A549 (cell line): ENCODE measurements at regions not wholly inside any gene's neighbourhood (a gene's known extent, or its start where the extent isn't known, plus 50 kb on each side); places are given as distances from the start of the nearest gene placed in this dataset.

Source experiments
- ATAC-seq, 2 experiments: fragments of 200-7000 bp in 1 of 2; fragments of >200 bp in 1 of 2; cut with Nextera tagmentation in 1 of 2; cut with Tn5 transposase in 1 of 2; 3 replicates each; pipeline versions ENCODE4 v1.8.0 to v1.9.1; 2018 to 2020; ENCODE audit warnings: mild to moderate bottlenecking in 1 of 2, moderate library complexity in 1 of 2
- CTCF ChIA-PET: fragments of 300-600 bp; sonication (Branson Sonifier 250); formaldehyde crosslinking; extraction: SDS; loops from one replicate; lab custom pipeline; 2021; ENCODE audit warnings: antibody characterized with exemption, inconsistent platforms; lab: Yijun Ruan, JAX
- POLR2A ChIA-PET: fragments of 350-600 bp; formaldehyde crosslinking; extraction: SDS; loops from one replicate; lab custom pipeline; 2021; ENCODE audit warnings: antibody characterized with exemption, inconsistent platforms; lab: Yijun Ruan, JAX
- DNase-seq, 2 experiments: peaks; one replicate each; pipeline versions ENCODE4 v3.0.0 to v3.0.0-alpha.2; 2011 to 2016; ENCODE audit warnings: low read depth in 1 of 2, low spot score in 1 of 2
- FAIRE-seq: peaks from 2 replicates; lab custom pipeline; 2011; peaks lifted over from hg19 to GRCh38; lab: Jason Lieb, UNC
- H3K27ac ChIP-seq, 2 experiments: fragments of >200 bp; sonication (Bioruptor Twin); formaldehyde crosslinking; 3 replicates each; pipeline ENCODE4 v1.5.1; 2016 to 2017
- H3K4me1 ChIP-seq: fragments of >200 bp; sonication (Bioruptor Twin); formaldehyde crosslinking; 3 replicates; pipeline ENCODE4 v1.6.1; 2016
- H3K4me2 ChIP-seq: fragments of >200 bp; sonication (Bioruptor Twin); formaldehyde crosslinking; 3 replicates; pipeline ENCODE4 v1.6.1; 2016
- H3K4me3 ChIP-seq: fragments of >200 bp; sonication (Bioruptor Twin); formaldehyde crosslinking; 3 replicates; pipeline ENCODE4 v1.5.1; 2016
- H3K9me3 ChIP-seq: fragments of >200 bp; sonication (Bioruptor Twin); formaldehyde crosslinking; 3 replicates; pipeline ENCODE4 v1.6.1; 2016
- BHLHE40 ChIP-seq: IDR thresholded peaks from 2 replicates; pipeline ENCODE4 v1.6.1; 2012; ENCODE audit warnings: low read depth, low read length, inconsistent platforms
- CBX2 ChIP-seq: fragments of 200-600 bp; sonication (generic); IDR thresholded peaks from 2 replicates; pipeline ENCODE4 v1.6.1; 2016; ENCODE audit warnings: low read depth, mild to moderate bottlenecking, borderline replicate concordance
- CBX8 ChIP-seq: fragments of 200-600 bp; sonication (generic); IDR thresholded peaks from 2 replicates; pipeline ENCODE4 v1.6.1; 2016
- CHD2 ChIP-seq: fragments of 150-350 bp; IDR thresholded peaks from 2 replicates; pipeline ENCODE4 v1.6.1; 2014; ENCODE audit warnings: low read length; ENCODE audit not compliant: partially characterized antibody
- EP300 ChIP-seq, 2 experiments: fragments of >200 bp; sonication (Bioruptor Twin); formaldehyde crosslinking; IDR thresholded peaks; 2 replicates in 1 of 2; 3 replicates in 1 of 2; pipeline ENCODE4 v1.6.1; 2016 to 2017
- GATA3 ChIP-seq: IDR thresholded peaks from 2 replicates; pipeline ENCODE4 v1.6.1; 2012; ENCODE audit warnings: borderline replicate concordance
- HDAC2 ChIP-seq: fragments of 200-600 bp; sonication (generic); IDR thresholded peaks from 2 replicates; pipeline ENCODE4 v1.6.1; 2016
- HEYL ChIP-seq: fragments of 250-450 bp; sonication (Bioruptor Pico); IDR thresholded peaks from 2 replicates; pipeline ENCODE4 v1.8.0; 2021; ENCODE audit warnings: mild to moderate bottlenecking, moderate library complexity
- HOXA7 ChIP-seq: fragments of 250-450 bp; sonication (Bioruptor Pico); IDR thresholded peaks from 2 replicates; pipeline ENCODE4 v1.5.0; 2020; ENCODE audit warnings: mild to moderate bottlenecking, moderate library complexity
- JUN ChIP-seq, 2 experiments: fragments of >200 bp; sonication (Bioruptor Twin); formaldehyde crosslinking; IDR thresholded peaks; 2 replicates in 1 of 2; 3 replicates in 1 of 2; pipeline ENCODE4 v1.6.1; 2016 to 2017
- JUNB ChIP-seq: fragments of >200 bp; sonication (Bioruptor Twin); formaldehyde crosslinking; IDR thresholded peaks from 2 replicates; pipeline ENCODE4 v1.6.1; 2016
- MAZ ChIP-seq: fragments of 150-350 bp; IDR thresholded peaks from 2 replicates; pipeline ENCODE4 v1.6.1; 2014; ENCODE audit warnings: antibody characterized with exemption, low read depth, low read length, borderline replicate concordance
- PHF8 ChIP-seq: fragments of 200-600 bp; sonication (generic); IDR thresholded peaks from 2 replicates; pipeline ENCODE4 v1.6.1; 2016; ENCODE audit warnings: low read depth, mild to moderate bottlenecking, antibody characterized with exemption, moderate library complexity, borderline replicate concordance
- POLR2AphosphoS2 ChIP-seq: conservative IDR thresholded peaks from 2 replicates; pipeline ENCODE4 v1.6.1; 2012; ENCODE audit warnings: low read length, improper control_type of control experiment, inconsistent platforms
- RAD21 ChIP-seq, 2 experiments: fragments of >200 bp in 1 of 2; sonication (Bioruptor Twin) in 1 of 2; formaldehyde crosslinking in 1 of 2; IDR thresholded peaks in 1 of 2; conservative IDR thresholded peaks in 1 of 2; 2 replicates in 1 of 2; 3 replicates in 1 of 2; pipeline ENCODE4 v1.6.1; 2012 to 2018; ENCODE audit warnings: inconsistent platforms in 1 of 2
- RARB ChIP-seq: fragments of 250-450 bp; sonication (Bioruptor Pico); IDR thresholded peaks from 2 replicates; pipeline ENCODE4 v1.8.0; 2021; ENCODE audit warnings: mild to moderate bottlenecking, moderate library complexity
- RFX5 ChIP-seq: fragments of 450-650 bp; IDR thresholded peaks from 2 replicates; pipeline ENCODE4 v1.7.1; 2014; ENCODE audit warnings: antibody characterized with exemption, mild to moderate bottlenecking, moderate library complexity
- SMC3 ChIP-seq: fragments of >200 bp; sonication (Bioruptor Twin); formaldehyde crosslinking; IDR thresholded peaks from 3 replicates; pipeline ENCODE4 v1.6.1; 2018; ENCODE audit warnings: inconsistent platforms
- SREBF2 ChIP-seq: fragments of 450-650 bp; IDR thresholded peaks from 2 replicates; pipeline ENCODE4 v1.6.1; 2014; ENCODE audit warnings: mild to moderate bottlenecking, moderate library complexity
- TP53 ChIP-seq: fragments of 250-450 bp; sonication (Bioruptor Pico); IDR thresholded peaks from 2 replicates; pipeline ENCODE4 v1.5.0; 2021; ENCODE audit warnings: mild to moderate bottlenecking, moderate library complexity
- ZC3H11A ChIP-seq: fragments of 450-650 bp; IDR thresholded peaks from 2 replicates; pipeline ENCODE4 v1.6.1; 2014; ENCODE audit warnings: antibody characterized with exemption, mild to moderate bottlenecking
- ZSCAN20 ChIP-seq: fragments of 250-450 bp; sonication (Bioruptor Pico); IDR thresholded peaks from 2 replicates; pipeline ENCODE4 v1.8.0; 2022; ENCODE audit warnings: mild to moderate bottlenecking, moderate library complexity
- WGBS: methylation state at CpG from one replicate; pipeline ENCODE4 v1.1.6; 2017; ENCODE audit errors: missing lambda C conversion rate; 5-methylcytosine and 5-hydroxymethylcytosine counted together
- TF ChIP-seq, protein P1 (sequence below): fragments of 200-600 bp; sonication (generic); IDR thresholded peaks from 2 replicates; pipeline ENCODE4 v1.6.1; 2016; ENCODE audit warnings: antibody characterized with exemption, mild to moderate bottlenecking, moderate library complexity
- TF ChIP-seq, protein P2 (sequence below): fragments of >200 bp; sonication (Bioruptor Twin); formaldehyde crosslinking; IDR thresholded peaks from 3 replicates; pipeline ENCODE4 v1.6.1; 2016
- TF ChIP-seq, protein P3 (sequence below): fragments of >200 bp; sonication (Bioruptor Twin); formaldehyde crosslinking; IDR thresholded peaks from 3 replicates; pipeline ENCODE4 v1.5.1; 2016
- TF ChIP-seq, protein P4 (sequence below): fragments of 450-650 bp; IDR thresholded peaks from 2 replicates; pipeline ENCODE4 v1.6.1; 2014; ENCODE audit warnings: antibody characterized with exemption
- TF ChIP-seq, protein P5 (sequence below): IDR thresholded peaks from 2 replicates; pipeline ENCODE4 v1.6.1; 2012
- TF ChIP-seq, protein P6 (sequence below): fragments of 250-450 bp; sonication (Bioruptor Pico); IDR thresholded peaks from 2 replicates; pipeline ENCODE4 v1.5.0; 2021; ENCODE audit warnings: mild to moderate bottlenecking, moderate library complexity, borderline replicate concordance
- TF ChIP-seq, protein P7 (sequence below): IDR thresholded peaks from 2 replicates; pipeline ENCODE4 v1.6.1; 2012; ENCODE audit warnings: low read depth, borderline replicate concordance

DNA sequence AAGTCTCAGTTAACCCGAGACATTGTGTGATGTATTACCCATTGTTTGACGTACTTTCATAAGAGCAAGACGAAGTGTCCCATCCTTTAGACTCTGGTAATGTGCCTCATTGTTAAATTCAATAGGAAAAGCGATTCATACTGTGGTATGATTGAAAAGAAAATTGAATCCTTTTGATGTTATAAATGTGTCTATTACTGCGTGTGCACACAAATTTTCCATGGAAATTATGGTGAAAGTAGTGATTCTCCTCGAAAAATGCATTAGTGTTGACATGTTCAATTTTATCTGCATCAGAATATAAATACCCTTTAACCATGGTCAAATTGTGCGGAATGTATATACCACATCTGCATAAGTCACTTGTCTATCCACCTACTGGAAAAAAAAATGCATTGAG is 386.8 kb downstream of the INSC start:
- Histone ChIP-seq H3K9me3 (no peaks in the 10 kb centered on the region), H3K4me1 (no peaks in the 10 kb centered on the region), H3K27ac (no peak overlapping the region), H3K4me2 (no peak overlapping the region), H3K4me3 (no peak overlapping the region)
- POLR2A ChIA-PET = no interaction called here
- ATAC-seq (no peak), FAIRE-seq (no peak), DNase-seq (no peak)
- WGBS = 13% methylated on average over 7 of the region's 7 CpGs
- CTCF ChIA-PET = no interaction called here
- TF ChIP-seq EP300 (IDR thresholded peaks at IDR 0.05) (no peak), RARB (CRISPR knock-in tag) (no peak), CBX8 (no peak), HDAC2 (no peak), PHF8 (no peak), HEYL (no peak), BHLHE40 (no peak), GATA3 (no peak), ZC3H11A (no peak), SREBF2 (no peak), RAD21 (conservative IDR thresholded peaks at IDR 0.05 in 1 of 2, IDR thresholded peaks at IDR 0.05 in 1 of 2) (no peak), JUNB (no peak), CBX2 (no peak)
- TF ChIP-seq, protein P1, sequence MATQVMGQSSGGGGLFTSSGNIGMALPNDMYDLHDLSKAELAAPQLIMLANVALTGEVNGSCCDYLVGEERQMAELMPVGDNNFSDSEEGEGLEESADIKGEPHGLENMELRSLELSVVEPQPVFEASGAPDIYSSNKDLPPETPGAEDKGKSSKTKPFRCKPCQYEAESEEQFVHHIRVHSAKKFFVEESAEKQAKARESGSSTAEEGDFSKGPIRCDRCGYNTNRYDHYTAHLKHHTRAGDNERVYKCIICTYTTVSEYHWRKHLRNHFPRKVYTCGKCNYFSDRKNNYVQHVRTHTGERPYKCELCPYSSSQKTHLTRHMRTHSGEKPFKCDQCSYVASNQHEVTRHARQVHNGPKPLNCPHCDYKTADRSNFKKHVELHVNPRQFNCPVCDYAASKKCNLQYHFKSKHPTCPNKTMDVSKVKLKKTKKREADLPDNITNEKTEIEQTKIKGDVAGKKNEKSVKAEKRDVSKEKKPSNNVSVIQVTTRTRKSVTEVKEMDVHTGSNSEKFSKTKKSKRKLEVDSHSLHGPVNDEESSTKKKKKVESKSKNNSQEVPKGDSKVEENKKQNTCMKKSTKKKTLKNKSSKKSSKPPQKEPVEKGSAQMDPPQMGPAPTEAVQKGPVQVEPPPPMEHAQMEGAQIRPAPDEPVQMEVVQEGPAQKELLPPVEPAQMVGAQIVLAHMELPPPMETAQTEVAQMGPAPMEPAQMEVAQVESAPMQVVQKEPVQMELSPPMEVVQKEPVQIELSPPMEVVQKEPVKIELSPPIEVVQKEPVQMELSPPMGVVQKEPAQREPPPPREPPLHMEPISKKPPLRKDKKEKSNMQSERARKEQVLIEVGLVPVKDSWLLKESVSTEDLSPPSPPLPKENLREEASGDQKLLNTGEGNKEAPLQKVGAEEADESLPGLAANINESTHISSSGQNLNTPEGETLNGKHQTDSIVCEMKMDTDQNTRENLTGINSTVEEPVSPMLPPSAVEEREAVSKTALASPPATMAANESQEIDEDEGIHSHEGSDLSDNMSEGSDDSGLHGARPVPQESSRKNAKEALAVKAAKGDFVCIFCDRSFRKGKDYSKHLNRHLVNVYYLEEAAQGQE = no peak
- TF ChIP-seq, protein P2, sequence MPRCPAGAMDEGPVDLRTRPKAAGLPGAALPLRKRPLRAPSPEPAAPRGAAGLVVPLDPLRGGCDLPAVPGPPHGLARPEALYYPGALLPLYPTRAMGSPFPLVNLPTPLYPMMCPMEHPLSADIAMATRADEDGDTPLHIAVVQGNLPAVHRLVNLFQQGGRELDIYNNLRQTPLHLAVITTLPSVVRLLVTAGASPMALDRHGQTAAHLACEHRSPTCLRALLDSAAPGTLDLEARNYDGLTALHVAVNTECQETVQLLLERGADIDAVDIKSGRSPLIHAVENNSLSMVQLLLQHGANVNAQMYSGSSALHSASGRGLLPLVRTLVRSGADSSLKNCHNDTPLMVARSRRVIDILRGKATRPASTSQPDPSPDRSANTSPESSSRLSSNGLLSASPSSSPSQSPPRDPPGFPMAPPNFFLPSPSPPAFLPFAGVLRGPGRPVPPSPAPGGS = no peak
- TF ChIP-seq, protein P3, sequence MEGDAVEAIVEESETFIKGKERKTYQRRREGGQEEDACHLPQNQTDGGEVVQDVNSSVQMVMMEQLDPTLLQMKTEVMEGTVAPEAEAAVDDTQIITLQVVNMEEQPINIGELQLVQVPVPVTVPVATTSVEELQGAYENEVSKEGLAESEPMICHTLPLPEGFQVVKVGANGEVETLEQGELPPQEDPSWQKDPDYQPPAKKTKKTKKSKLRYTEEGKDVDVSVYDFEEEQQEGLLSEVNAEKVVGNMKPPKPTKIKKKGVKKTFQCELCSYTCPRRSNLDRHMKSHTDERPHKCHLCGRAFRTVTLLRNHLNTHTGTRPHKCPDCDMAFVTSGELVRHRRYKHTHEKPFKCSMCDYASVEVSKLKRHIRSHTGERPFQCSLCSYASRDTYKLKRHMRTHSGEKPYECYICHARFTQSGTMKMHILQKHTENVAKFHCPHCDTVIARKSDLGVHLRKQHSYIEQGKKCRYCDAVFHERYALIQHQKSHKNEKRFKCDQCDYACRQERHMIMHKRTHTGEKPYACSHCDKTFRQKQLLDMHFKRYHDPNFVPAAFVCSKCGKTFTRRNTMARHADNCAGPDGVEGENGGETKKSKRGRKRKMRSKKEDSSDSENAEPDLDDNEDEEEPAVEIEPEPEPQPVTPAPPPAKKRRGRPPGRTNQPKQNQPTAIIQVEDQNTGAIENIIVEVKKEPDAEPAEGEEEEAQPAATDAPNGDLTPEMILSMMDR = no peak

DNA sequence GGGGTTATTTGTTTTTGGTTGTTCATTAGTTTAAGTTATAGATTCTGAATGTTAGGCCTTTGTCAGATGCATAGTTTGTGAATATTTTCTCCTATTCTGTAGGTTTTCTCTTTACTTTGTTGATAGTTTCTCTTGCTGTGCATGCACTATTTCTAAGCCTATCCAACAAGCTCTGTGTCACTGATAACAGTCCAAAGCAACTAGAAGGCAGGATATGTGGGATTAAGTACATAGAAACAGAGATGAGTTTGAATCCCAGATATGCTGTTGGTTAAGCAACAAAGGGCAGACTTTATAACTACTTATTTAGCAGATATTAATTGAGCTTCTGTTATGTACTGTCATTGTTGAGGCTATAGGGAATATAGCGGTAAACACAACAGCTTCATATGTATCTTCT is 390.4 kb downstream of the INSC start:
- Histone ChIP-seq H3K4me2 (no peak overlapping the region), H3K4me1 (no peaks in the 10 kb centered on the region), H3K27ac (no peak overlapping the region), H3K9me3 (no peaks in the 10 kb centered on the region), H3K4me3 (no peak overlapping the region)
- ChIA-PET POLR2A (no interaction called here), CTCF (no interaction called here)
- no peak for FAIRE-seq
- no peak for ATAC-seq
- no peak for DNase-seq
- 72% methylated on average over 1 of the region's 1 CpG for WGBS
- TF ChIP-seq ZSCAN20 (CRISPR knock-in tag) (no peak), MAZ (no peak), POLR2AphosphoS2 (no peak), HOXA7 (no peak), JUN (IDR thresholded peaks at IDR 0.05) (no peak), RFX5 (no peak), TP53 (CRISPR knock-in tag) (no peak), ZC3H11A (no peak), RARB (CRISPR knock-in tag) (no peak), SMC3 (no peak), SREBF2 (no peak), JUNB (no peak), HDAC2 (no peak), CHD2 (no peak)
- TF ChIP-seq, protein P4, sequence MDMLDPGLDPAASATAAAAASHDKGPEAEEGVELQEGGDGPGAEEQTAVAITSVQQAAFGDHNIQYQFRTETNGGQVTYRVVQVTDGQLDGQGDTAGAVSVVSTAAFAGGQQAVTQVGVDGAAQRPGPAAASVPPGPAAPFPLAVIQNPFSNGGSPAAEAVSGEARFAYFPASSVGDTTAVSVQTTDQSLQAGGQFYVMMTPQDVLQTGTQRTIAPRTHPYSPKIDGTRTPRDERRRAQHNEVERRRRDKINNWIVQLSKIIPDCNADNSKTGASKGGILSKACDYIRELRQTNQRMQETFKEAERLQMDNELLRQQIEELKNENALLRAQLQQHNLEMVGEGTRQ = no peak
- TF ChIP-seq, protein P5, sequence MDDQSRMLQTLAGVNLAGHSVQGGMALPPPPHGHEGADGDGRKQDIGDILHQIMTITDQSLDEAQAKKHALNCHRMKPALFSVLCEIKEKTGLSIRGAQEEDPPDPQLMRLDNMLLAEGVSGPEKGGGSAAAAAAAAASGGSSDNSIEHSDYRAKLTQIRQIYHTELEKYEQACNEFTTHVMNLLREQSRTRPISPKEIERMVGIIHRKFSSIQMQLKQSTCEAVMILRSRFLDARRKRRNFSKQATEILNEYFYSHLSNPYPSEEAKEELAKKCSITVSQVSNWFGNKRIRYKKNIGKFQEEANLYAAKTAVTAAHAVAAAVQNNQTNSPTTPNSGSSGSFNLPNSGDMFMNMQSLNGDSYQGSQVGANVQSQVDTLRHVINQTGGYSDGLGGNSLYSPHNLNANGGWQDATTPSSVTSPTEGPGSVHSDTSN = no peak
- TF ChIP-seq, protein P6, sequence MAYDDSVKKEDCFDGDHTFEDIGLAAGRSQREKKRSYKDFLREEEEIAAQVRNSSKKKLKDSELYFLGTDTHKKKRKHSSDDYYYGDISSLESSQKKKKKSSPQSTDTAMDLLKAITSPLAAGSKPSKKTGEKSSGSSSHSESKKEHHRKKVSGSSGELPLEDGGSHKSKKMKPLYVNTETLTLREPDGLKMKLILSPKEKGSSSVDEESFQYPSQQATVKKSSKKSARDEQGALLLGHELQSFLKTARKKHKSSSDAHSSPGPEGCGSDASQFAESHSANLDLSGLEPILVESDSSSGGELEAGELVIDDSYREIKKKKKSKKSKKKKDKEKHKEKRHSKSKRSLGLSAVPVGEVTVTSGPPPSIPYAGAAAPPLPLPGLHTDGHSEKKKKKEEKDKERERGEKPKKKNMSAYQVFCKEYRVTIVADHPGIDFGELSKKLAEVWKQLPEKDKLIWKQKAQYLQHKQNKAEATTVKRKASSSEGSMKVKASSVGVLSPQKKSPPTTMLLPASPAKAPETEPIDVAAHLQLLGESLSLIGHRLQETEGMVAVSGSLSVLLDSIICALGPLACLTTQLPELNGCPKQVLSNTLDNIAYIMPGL (CRISPR knock-in tag) = no peak
- TF ChIP-seq, protein P7, sequence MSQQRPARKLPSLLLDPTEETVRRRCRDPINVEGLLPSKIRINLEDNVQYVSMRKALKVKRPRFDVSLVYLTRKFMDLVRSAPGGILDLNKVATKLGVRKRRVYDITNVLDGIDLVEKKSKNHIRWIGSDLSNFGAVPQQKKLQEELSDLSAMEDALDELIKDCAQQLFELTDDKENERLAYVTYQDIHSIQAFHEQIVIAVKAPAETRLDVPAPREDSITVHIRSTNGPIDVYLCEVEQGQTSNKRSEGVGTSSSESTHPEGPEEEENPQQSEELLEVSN = no peak
